ENCODE measurements at regions not wholly inside any gene's neighbourhood (a gene's known extent, or its start where the extent isn't known, plus 50 kb on each side); places are given as distances from the start of the nearest gene placed in this dataset.

DNA sequence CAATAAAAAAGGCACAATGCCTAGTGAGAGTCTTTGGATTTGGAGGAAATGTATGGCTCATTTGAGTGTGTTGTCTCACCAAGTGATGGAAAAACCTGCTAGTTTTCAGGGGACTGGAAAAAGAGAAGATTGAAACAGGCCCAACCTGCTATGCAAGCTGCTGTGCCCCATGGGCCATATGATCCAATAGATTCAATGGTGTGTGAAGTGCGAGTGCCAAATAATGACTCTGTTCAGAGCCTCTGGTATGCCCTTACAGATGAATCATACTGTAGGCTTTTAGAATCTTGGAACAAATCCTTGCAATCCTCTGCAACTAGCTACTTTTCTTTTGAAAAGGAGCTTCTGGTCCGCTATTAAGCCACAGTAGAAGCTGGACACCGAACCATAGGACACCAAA is 529.8 kb upstream of the CNTNAP5 start:
- no peaks in the 10 kb centered on the region for H3K36me3 ChIP-seq (ENCODE audit: low read depth, missing control alignments)
- WGBS, 2 donors, result 89 to 90% methylated on average over 3 of the region's 3 CpGs
- DNase-seq, result no peak
- H3K9me3 ChIP-seq, result no peaks in the 10 kb centered on the region
- no peaks in the 10 kb centered on the region for H3K4me1 ChIP-seq
- intact Hi-C loops (cut with DNase I; ENCODE audit: low total_unique reads), result no loop called here
- H3K27ac ChIP-seq, result no peak overlapping the region
- TF ChIP-seq, protein P1, sequence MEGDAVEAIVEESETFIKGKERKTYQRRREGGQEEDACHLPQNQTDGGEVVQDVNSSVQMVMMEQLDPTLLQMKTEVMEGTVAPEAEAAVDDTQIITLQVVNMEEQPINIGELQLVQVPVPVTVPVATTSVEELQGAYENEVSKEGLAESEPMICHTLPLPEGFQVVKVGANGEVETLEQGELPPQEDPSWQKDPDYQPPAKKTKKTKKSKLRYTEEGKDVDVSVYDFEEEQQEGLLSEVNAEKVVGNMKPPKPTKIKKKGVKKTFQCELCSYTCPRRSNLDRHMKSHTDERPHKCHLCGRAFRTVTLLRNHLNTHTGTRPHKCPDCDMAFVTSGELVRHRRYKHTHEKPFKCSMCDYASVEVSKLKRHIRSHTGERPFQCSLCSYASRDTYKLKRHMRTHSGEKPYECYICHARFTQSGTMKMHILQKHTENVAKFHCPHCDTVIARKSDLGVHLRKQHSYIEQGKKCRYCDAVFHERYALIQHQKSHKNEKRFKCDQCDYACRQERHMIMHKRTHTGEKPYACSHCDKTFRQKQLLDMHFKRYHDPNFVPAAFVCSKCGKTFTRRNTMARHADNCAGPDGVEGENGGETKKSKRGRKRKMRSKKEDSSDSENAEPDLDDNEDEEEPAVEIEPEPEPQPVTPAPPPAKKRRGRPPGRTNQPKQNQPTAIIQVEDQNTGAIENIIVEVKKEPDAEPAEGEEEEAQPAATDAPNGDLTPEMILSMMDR (IDR thresholded peaks at IDR 0.05), result no peak
- TF ChIP-seq POLR2A (IDR thresholded peaks at IDR 0.05), result no peak
- H3K27me3 ChIP-seq, result no peaks in the 10 kb centered on the region
- no peak overlapping the region for H3K4me3 ChIP-seq

DNA sequence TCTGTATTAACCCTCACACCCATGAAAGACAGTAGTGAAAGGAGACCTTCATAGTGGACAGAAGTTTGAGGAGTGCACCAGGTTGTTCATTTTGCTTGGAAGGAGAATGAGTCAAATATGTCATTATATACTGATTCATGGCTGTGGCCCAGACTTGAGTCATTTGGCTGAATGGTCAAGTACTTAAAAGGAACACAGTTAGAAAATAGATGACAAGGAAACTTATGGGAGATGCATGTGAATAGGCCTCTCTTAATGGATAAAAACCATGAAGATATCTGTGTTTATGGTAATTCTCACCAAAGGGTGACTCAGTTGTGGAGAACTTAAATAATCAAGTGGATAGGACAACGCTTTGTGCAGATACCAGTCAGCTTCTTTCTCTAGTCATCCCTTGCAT is 524.7 kb upstream of the CNTNAP5 start:
- no peak for DNase-seq
- TF ChIP-seq, protein P1 (IDR thresholded peaks at IDR 0.05), result no peak
- no peak for TF ChIP-seq POLR2A (IDR thresholded peaks at IDR 0.05)
- H3K9me3 ChIP-seq, result no peaks in the 10 kb centered on the region
- intact Hi-C loops (cut with DNase I; ENCODE audit: low total_unique reads), result no loop called here
- no peaks in the 10 kb centered on the region for H3K36me3 ChIP-seq (ENCODE audit: low read depth, missing control alignments)
- no peaks in the 10 kb centered on the region for H3K27me3 ChIP-seq
- no peak overlapping the region for H3K27ac ChIP-seq
- 82 to 100% methylated on average over 1 of the region's 1 CpG for WGBS, 2 donors
- H3K4me1 ChIP-seq, result no peaks in the 10 kb centered on the region
- H3K4me3 ChIP-seq, result no peak overlapping the region

DNA sequence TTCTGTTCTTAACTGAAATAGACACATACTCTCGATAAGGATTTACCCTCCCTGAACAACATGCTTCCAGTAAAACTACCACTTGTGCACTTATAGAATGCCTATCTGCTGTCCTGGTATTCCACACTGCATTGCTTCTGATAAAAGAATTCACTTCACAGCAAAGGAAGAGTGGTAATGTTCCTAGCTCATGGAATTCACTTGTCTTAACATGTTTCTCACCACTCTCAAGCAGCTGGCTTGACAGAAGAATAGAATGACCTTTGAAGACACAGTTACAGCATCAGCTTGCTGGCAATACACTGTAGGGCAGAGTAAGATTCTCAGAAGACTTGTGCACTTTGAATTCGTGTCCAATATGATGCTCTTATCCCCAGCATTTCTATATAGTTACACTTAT is 524.1 kb upstream of the CNTNAP5 start:
- 83 to 91% methylated on average over 2 of the region's 2 CpGs for WGBS, 2 donors
- Histone ChIP-seq H3K27me3 (no peaks in the 10 kb centered on the region), H3K9me3 (no peaks in the 10 kb centered on the region), H3K4me3 (no peak overlapping the region), H3K4me1 (no peaks in the 10 kb centered on the region), H3K27ac (no peak overlapping the region), H3K36me3 (ENCODE audit: low read depth, missing control alignments) (no peaks in the 10 kb centered on the region)
- intact Hi-C loops (cut with DNase I; ENCODE audit: low total_unique reads), result no loop called here
- DNase-seq, result no peak
- no peak for TF ChIP-seq POLR2A (IDR thresholded peaks at IDR 0.05)
- TF ChIP-seq, protein P1 (IDR thresholded peaks at IDR 0.05), result no peak

DNA sequence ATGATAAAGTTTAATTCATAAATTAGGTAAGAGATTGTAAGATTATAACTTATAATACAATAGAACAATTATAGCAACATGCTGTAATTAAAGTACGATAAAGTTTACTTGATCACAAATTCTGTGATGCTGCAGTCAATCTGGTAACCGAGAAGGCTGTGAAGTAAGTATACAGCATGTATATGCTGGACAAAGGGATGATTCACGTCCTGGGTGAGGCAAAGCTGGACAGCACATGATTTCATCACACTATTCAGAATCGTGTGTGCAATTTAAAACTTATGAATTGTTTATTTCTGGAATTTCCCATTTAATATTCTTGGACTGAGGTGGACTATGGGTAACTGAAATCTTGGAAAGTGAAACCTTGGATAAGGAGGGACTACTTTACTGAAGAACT is 522.2 kb upstream of the CNTNAP5 start:
- WGBS, 2 donors, result 69 to 72% methylated on average over 4 of the region's 4 CpGs
- DNase-seq, result no peak
- TF ChIP-seq, protein P1 (IDR thresholded peaks at IDR 0.05), result no peak
- no peak for TF ChIP-seq POLR2A (IDR thresholded peaks at IDR 0.05)
- Histone ChIP-seq H3K4me1 (no peaks in the 10 kb centered on the region), H3K36me3 (ENCODE audit: low read depth, missing control alignments) (no peaks in the 10 kb centered on the region), H3K27me3 (no peaks in the 10 kb centered on the region), H3K9me3 (no peaks in the 10 kb centered on the region), H3K4me3 (no peak overlapping the region), H3K27ac (no peak overlapping the region)
- intact Hi-C loops (cut with DNase I; ENCODE audit: low total_unique reads), result no loop called here

DNA sequence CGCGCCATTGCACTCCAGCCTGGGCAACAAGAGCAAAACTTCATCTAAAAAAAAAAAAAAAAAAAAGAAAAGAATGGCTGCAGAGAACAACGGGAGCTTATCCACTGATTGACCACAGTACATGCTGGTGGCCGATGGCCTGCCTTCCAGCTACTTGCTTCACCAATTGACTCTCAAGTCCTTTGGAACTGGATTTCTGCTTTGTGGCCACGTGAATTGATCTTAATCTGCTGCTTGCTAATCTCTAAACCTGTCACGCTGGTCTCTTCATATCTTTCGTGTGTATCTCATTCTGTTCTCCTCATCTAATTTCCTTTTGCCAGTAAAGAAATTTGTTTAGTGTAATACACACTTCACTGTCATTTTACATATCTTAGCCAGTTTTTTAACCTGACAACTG is 512.5 kb upstream of the CNTNAP5 start:
- WGBS, 2 donors, result 78 to 89% methylated on average over 7 of the region's 7 CpGs
- Histone ChIP-seq H3K4me1 (no peaks in the 10 kb centered on the region), H3K4me3 (no peak overlapping the region), H3K36me3 (ENCODE audit: low read depth, missing control alignments) (no peaks in the 10 kb centered on the region), H3K27ac (no peak overlapping the region), H3K9me3 (no peaks in the 10 kb centered on the region), H3K27me3 (no peaks in the 10 kb centered on the region)
- intact Hi-C loops (cut with DNase I; ENCODE audit: low total_unique reads), result no loop called here
- TF ChIP-seq, protein P1 (IDR thresholded peaks at IDR 0.05), result no peak
- no peak for TF ChIP-seq POLR2A (IDR thresholded peaks at IDR 0.05)
- DNase-seq, result no peak
